ENCODE measurements at regions not wholly inside any gene's neighbourhood (a gene's known extent, or its start where the extent isn't known, plus 50 kb on each side); places are given as distances from the start of the nearest gene placed in this dataset.

DNA sequence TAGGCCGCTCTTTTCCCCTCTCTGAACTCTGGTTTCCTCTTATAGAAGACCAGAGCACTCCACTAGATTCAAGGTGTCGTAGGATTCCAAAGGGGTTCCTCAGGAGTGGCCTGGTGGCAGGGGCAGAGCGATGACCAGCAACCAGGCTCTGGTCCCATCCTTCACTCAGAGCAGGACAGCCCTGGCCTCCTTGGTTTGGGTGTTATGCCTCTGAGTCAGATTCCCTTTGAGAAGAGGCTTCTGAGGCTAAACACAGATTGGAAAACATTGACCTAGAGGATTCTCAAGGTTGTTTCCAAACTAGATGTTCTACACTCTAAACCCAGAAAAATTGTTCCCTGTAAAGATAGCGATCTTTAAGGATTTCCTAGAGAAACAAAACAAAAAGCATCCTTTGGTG, 49.8 kb upstream of the IKBKE start:
- Mint-ChIP-seq H3K27ac (no peak overlapping the region), H3K4me1 (ENCODE audit: low read depth) (no peaks in the 10 kb centered on the region), H3K4me3 (no peak overlapping the region), H3K36me3 (ENCODE audit: low read depth) (peaks cover 33% of the 10 kb centered on the region), H3K9me3 (no peaks in the 10 kb centered on the region), H3K27me3 (no peaks in the 10 kb centered on the region)
- Histone ChIP-seq H3K27ac (ENCODE audit: low read depth in 1 of 2, low read length in 2 of 2) (no peak overlapping the region), H3K27me3 (ENCODE audit: control insufficient read depth in 1 of 2, insufficient read depth in 2 of 2, low read length in 2 of 2) (no peaks in the 10 kb centered on the region), H3K36me3 (ENCODE audit: insufficient read depth, low read length) (peaks cover 25% of the 10 kb centered on the region), H3K9me3 (ENCODE audit: control insufficient read depth in 1 of 2, insufficient read depth in 1 of 2, low read length in 2 of 2) (no peaks in the 10 kb centered on the region), H3K4me3 (ENCODE audit: low read length) (no peak overlapping the region), H3K4me1 (ENCODE audit: insufficient read depth, low read length) (no peaks in the 10 kb centered on the region)
- no peak for ATAC-seq (ENCODE audit: poor library complexity)
- ChIA-PET CTCF (no interaction called here), POLR2A (no interaction called here)
- intact Hi-C loops (cut with DNase I, micrococcal nuclease): no loop called here
- DNase-seq: no peak
- TF ChIP-seq, protein P1, sequence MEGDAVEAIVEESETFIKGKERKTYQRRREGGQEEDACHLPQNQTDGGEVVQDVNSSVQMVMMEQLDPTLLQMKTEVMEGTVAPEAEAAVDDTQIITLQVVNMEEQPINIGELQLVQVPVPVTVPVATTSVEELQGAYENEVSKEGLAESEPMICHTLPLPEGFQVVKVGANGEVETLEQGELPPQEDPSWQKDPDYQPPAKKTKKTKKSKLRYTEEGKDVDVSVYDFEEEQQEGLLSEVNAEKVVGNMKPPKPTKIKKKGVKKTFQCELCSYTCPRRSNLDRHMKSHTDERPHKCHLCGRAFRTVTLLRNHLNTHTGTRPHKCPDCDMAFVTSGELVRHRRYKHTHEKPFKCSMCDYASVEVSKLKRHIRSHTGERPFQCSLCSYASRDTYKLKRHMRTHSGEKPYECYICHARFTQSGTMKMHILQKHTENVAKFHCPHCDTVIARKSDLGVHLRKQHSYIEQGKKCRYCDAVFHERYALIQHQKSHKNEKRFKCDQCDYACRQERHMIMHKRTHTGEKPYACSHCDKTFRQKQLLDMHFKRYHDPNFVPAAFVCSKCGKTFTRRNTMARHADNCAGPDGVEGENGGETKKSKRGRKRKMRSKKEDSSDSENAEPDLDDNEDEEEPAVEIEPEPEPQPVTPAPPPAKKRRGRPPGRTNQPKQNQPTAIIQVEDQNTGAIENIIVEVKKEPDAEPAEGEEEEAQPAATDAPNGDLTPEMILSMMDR (IDR thresholded peaks at IDR 0.05): no peak
